ENCODE measurements at regions not wholly inside any gene's neighbourhood (a gene's known extent, or its start where the extent isn't known, plus 50 kb on each side); places are given as distances from the start of the nearest gene placed in this dataset.

DNA sequence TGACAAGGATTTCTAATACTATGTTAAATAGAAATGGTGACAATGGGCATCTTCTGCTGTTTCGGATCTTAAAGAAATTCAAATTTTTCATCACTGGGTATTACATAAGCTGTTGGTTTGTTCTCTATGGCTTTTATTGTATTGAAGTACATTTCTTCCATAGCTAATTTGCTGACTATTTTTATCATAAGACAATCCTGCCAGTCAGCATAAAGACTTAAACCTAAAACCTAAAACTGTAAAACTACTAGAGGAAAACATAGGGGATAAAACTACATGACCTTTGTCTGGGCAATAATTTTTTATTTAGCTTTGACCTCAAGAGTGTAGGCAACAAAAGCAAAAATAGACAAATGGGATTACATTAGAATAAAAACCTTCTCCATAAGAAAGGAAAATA, 1017.4 kb downstream of the SI start:
- Histone ChIP-seq H3K36me3 (replicated peaks in 1 of 2; ENCODE audit: control insufficient read depth in 1 of 2, insufficient read depth in 2 of 2, low read length in 2 of 2) (no peaks in the 10 kb centered on the region), H3K4me1 (ENCODE audit: control insufficient read depth in 1 of 2, insufficient read depth in 2 of 2, low read length in 2 of 2) (no peaks in the 10 kb centered on the region), H3K27me3 (ENCODE audit: control insufficient read depth in 2 of 2, insufficient read depth in 2 of 2, low read length in 2 of 2) (no peaks in the 10 kb centered on the region), H3K9ac (ENCODE audit: insufficient read depth, low read length, poor library complexity, severe bottlenecking) (no peak overlapping the region), H2AFZ (ENCODE audit: insufficient read depth, low read depth, low read length, poor library complexity, severe bottlenecking) (no peak overlapping the region), H3K4me2 (replicated peaks; ENCODE audit: extremely low read depth, low read length, poor library complexity, severe bottlenecking) (no peak overlapping the region), H4K20me1 (ENCODE audit: insufficient read depth, low read length) (no peaks in the 10 kb centered on the region), H3K27ac (ENCODE audit: low read depth in 1 of 2, low read length in 2 of 2) (no peak overlapping the region), H3K9me3 (replicated peaks in 1 of 2; ENCODE audit: control insufficient read depth in 1 of 2, insufficient read depth in 1 of 2, low read length in 2 of 2) (peaks cover 0 to 4% of the 10 kb centered on the region in 2 donors), H3K79me2 (ENCODE audit: insufficient read depth, low read length) (no peaks in the 10 kb centered on the region), H3K4me3 (replicated peaks in 1 of 3; ENCODE audit: low read depth in 2 of 3, low read length in 3 of 3) (no peak overlapping the region)
- Mint-ChIP-seq H3K27ac (no peak overlapping the region), H3K4me3 (no peak overlapping the region), H3K9me3 (peaks cover 0 to 6% (median 2%) of the 10 kb centered on the region in 7 donors), H3K4me1 (no peaks in the 10 kb centered on the region), H3K27me3 (ENCODE audit: low read depth in 3 of 3) (no peaks in the 10 kb centered on the region), H3K36me3 (no peaks in the 10 kb centered on the region)
- no CpG with 5 or more reads among the region's 1 CpG for WGBS (ENCODE audit: insufficient coverage)
- no peak for DNase-seq
- TF ChIP-seq, protein P1, sequence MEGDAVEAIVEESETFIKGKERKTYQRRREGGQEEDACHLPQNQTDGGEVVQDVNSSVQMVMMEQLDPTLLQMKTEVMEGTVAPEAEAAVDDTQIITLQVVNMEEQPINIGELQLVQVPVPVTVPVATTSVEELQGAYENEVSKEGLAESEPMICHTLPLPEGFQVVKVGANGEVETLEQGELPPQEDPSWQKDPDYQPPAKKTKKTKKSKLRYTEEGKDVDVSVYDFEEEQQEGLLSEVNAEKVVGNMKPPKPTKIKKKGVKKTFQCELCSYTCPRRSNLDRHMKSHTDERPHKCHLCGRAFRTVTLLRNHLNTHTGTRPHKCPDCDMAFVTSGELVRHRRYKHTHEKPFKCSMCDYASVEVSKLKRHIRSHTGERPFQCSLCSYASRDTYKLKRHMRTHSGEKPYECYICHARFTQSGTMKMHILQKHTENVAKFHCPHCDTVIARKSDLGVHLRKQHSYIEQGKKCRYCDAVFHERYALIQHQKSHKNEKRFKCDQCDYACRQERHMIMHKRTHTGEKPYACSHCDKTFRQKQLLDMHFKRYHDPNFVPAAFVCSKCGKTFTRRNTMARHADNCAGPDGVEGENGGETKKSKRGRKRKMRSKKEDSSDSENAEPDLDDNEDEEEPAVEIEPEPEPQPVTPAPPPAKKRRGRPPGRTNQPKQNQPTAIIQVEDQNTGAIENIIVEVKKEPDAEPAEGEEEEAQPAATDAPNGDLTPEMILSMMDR (IDR thresholded peaks at IDR 0.05): no peak
- intact Hi-C loops (cut with micrococcal nuclease): no loop called here

DNA sequence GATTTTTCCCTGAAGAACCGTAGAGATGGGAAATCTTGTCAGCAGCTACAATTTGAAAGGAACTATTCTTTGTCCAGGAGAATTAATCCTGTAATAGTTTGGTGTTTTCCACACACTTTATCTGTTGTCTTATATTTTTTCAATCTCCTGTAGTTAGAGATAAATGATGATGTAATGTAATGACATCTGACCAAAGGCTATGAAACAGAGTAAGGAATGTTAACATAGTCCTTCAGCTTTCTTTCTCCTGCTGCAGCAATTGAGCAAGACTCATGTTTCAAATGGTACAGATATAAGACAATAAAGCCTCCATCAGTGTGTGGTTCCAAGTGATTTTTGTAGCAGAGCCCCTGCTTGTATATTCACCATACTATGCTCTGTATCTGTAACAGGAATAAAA, 1028.4 kb downstream of the SI start:
- no peaks in the 10 kb centered on the region for H3K36me3 Mint-ChIP-seq
- DNase-seq: no peak
- no peak overlapping the region for H3K9ac ChIP-seq (ENCODE audit: insufficient read depth, low read length, poor library complexity, severe bottlenecking)
- TF ChIP-seq, protein P1 (IDR thresholded peaks at IDR 0.05): no peak
- no peak overlapping the region for H3K4me3 ChIP-seq (replicated peaks in 1 of 3; ENCODE audit: low read depth in 2 of 3, low read length in 3 of 3)
- no peaks in the 10 kb centered on the region for H3K27me3 ChIP-seq (ENCODE audit: control insufficient read depth in 2 of 2, insufficient read depth in 2 of 2, low read length in 2 of 2)
- peaks cover 0 to 3% (median 0%) of the 10 kb centered on the region in 7 donors for H3K9me3 Mint-ChIP-seq
- no peaks in the 10 kb centered on the region for H3K9me3 ChIP-seq (replicated peaks in 1 of 2; ENCODE audit: control insufficient read depth in 1 of 2, insufficient read depth in 1 of 2, low read length in 2 of 2)
- no peaks in the 10 kb centered on the region for H4K20me1 ChIP-seq (ENCODE audit: insufficient read depth, low read length)
- no peaks in the 10 kb centered on the region for H3K36me3 ChIP-seq (replicated peaks in 1 of 2; ENCODE audit: control insufficient read depth in 1 of 2, insufficient read depth in 2 of 2, low read length in 2 of 2)
- intact Hi-C loops (cut with micrococcal nuclease): no loop called here
- no peak overlapping the region for H3K4me2 ChIP-seq (replicated peaks; ENCODE audit: extremely low read depth, low read length, poor library complexity, severe bottlenecking)
- H3K79me2 ChIP-seq (ENCODE audit: insufficient read depth, low read length): no peaks in the 10 kb centered on the region
- no CpG with 5 or more reads among the region's 1 CpG for WGBS (ENCODE audit: insufficient coverage)
- no peaks in the 10 kb centered on the region for H3K4me1 Mint-ChIP-seq
- H3K27me3 Mint-ChIP-seq (ENCODE audit: low read depth in 3 of 3): no peaks in the 10 kb centered on the region
- no peak overlapping the region for H2AFZ ChIP-seq (ENCODE audit: insufficient read depth, low read depth, low read length, poor library complexity, severe bottlenecking)
- no peak overlapping the region for H3K27ac Mint-ChIP-seq
- H3K4me3 Mint-ChIP-seq: no peak overlapping the region
- no peaks in the 10 kb centered on the region for H3K4me1 ChIP-seq (ENCODE audit: control insufficient read depth in 1 of 2, insufficient read depth in 2 of 2, low read length in 2 of 2)
- no peak overlapping the region for H3K27ac ChIP-seq (ENCODE audit: low read depth in 1 of 2, low read length in 2 of 2)

All from CD14-positive monocyte (primary cell).